ENCODE measurements at regions not wholly inside any gene's neighbourhood (a gene's known extent, or its start where the extent isn't known, plus 50 kb on each side); places are given as distances from the start of the nearest gene placed in this dataset.

- no peaks in the 10 kb centered on the region for H3K27me3 ChIP-seq (ENCODE audit: low read depth, low read length)
- H4K20me1 ChIP-seq (ENCODE audit: insufficient read depth, low read length) = no peaks in the 10 kb centered on the region
- no peak overlapping the region for H3K27ac ChIP-seq (ENCODE audit: low read length)
- H3K79me2 ChIP-seq (ENCODE audit: low read length) = no peaks in the 10 kb centered on the region
- no peak overlapping the region for H3K4me2 ChIP-seq (ENCODE audit: low read length)
- H3K4me1 ChIP-seq (ENCODE audit: low read length) = no peaks in the 10 kb centered on the region
- H3K9me3 ChIP-seq (ENCODE audit: insufficient read depth, low read length) = no peaks in the 10 kb centered on the region
- no peak overlapping the region for H2AFZ ChIP-seq (ENCODE audit: low read depth, low read length)
- H3K4me3 ChIP-seq (ENCODE audit: low read length) = no peak overlapping the region
- TF ChIP-seq EZH2phosphoT487 (IDR thresholded peaks at IDR 0.05; ENCODE audit: low read depth) (no peak), CTCF (IDR thresholded peaks at IDR 0.05; ENCODE audit: low read depth, low read length) (no peak)
- H3K36me3 ChIP-seq (replicated peaks; ENCODE audit: low read depth, low read length) = no peaks in the 10 kb centered on the region
- no peak overlapping the region for H3K9ac ChIP-seq (ENCODE audit: low read length)
These were observed 86.9 kb upstream of the ANO3 start for GRCh38 chr11:26245046-26245445.

GRCh38 chr11:26247340-26247739, 84.6 kb upstream of the ANO3 start:
- no peaks in the 10 kb centered on the region for H3K27me3 ChIP-seq (ENCODE audit: low read depth, low read length)
- H3K4me3 ChIP-seq (ENCODE audit: low read length) = no peak overlapping the region
- H3K36me3 ChIP-seq (replicated peaks; ENCODE audit: low read depth, low read length) = no peaks in the 10 kb centered on the region
- H3K4me1 ChIP-seq (ENCODE audit: low read length) = no peaks in the 10 kb centered on the region
- no peak overlapping the region for H3K27ac ChIP-seq (ENCODE audit: low read length)
- H3K4me2 ChIP-seq (ENCODE audit: low read length) = no peak overlapping the region
- H3K9me3 ChIP-seq (ENCODE audit: insufficient read depth, low read length) = no peaks in the 10 kb centered on the region
- H4K20me1 ChIP-seq (ENCODE audit: insufficient read depth, low read length) = no peaks in the 10 kb centered on the region
- no peak overlapping the region for H2AFZ ChIP-seq (ENCODE audit: low read depth, low read length)
- H3K79me2 ChIP-seq (ENCODE audit: low read length) = no peaks in the 10 kb centered on the region
- no peak overlapping the region for H3K9ac ChIP-seq (ENCODE audit: low read length)
- TF ChIP-seq CTCF (IDR thresholded peaks at IDR 0.05; ENCODE audit: low read depth, low read length) (no peak), EZH2phosphoT487 (IDR thresholded peaks at IDR 0.05; ENCODE audit: low read depth) (no peak)

GRCh38 chr11:26248661-26249060, 83.3 kb upstream of the ANO3 start:
- Histone ChIP-seq H3K4me2 (ENCODE audit: low read length) (no peak overlapping the region), H3K4me1 (ENCODE audit: low read length) (no peaks in the 10 kb centered on the region), H3K79me2 (ENCODE audit: low read length) (no peaks in the 10 kb centered on the region), H3K9ac (ENCODE audit: low read length) (no peak overlapping the region), H3K36me3 (replicated peaks; ENCODE audit: low read depth, low read length) (no peaks in the 10 kb centered on the region), H3K27me3 (ENCODE audit: low read depth, low read length) (no peaks in the 10 kb centered on the region), H3K27ac (ENCODE audit: low read length) (no peak overlapping the region), H2AFZ (ENCODE audit: low read depth, low read length) (no peak overlapping the region), H3K4me3 (ENCODE audit: low read length) (no peak overlapping the region), H4K20me1 (ENCODE audit: insufficient read depth, low read length) (no peaks in the 10 kb centered on the region), H3K9me3 (ENCODE audit: insufficient read depth, low read length) (no peaks in the 10 kb centered on the region)
- TF ChIP-seq EZH2phosphoT487 (IDR thresholded peaks at IDR 0.05; ENCODE audit: low read depth) (no peak), CTCF (IDR thresholded peaks at IDR 0.05; ENCODE audit: low read depth, low read length) (no peak)

GRCh38 chr11:26254378-26254777, 77.6 kb upstream of the ANO3 start:
- H3K9ac ChIP-seq (ENCODE audit: low read length) = no peak overlapping the region
- no peak overlapping the region for H3K4me3 ChIP-seq (ENCODE audit: low read length)
- TF ChIP-seq EZH2phosphoT487 (IDR thresholded peaks at IDR 0.05; ENCODE audit: low read depth) (no peak), CTCF (IDR thresholded peaks at IDR 0.05; ENCODE audit: low read depth, low read length) (no peak)
- H2AFZ ChIP-seq (ENCODE audit: low read depth, low read length) = no peak overlapping the region
- H3K27ac ChIP-seq (ENCODE audit: low read length) = no peak overlapping the region
- no peaks in the 10 kb centered on the region for H3K36me3 ChIP-seq (replicated peaks; ENCODE audit: low read depth, low read length)
- H3K27me3 ChIP-seq (ENCODE audit: low read depth, low read length) = no peaks in the 10 kb centered on the region
- no peaks in the 10 kb centered on the region for H3K4me1 ChIP-seq (ENCODE audit: low read length)
- H3K4me2 ChIP-seq (ENCODE audit: low read length) = no peak overlapping the region
- no peaks in the 10 kb centered on the region for H3K79me2 ChIP-seq (ENCODE audit: low read length)
- no peaks in the 10 kb centered on the region for H3K9me3 ChIP-seq (ENCODE audit: insufficient read depth, low read length)
- H4K20me1 ChIP-seq (ENCODE audit: insufficient read depth, low read length) = no peaks in the 10 kb centered on the region
